HG02870 (cell line): ENCODE measurements at regions not wholly inside any gene's neighbourhood (a gene's known extent, or its start where the extent isn't known, plus 50 kb on each side); places are given as distances from the start of the nearest gene placed in this dataset.
"Not testable (repeated sequence)": the region's sequence is repeated elsewhere in the genome, so short reads cannot be mapped to it uniquely, and the experiment has no call there.

Experiments
- ATAC-seq: cut with Tn5 transposase; IDR thresholded peaks from one replicate; pipeline ENCODE4 v1.9.1; 2021; ENCODE audit warnings: mild to moderate bottlenecking, moderate library complexity; ENCODE audit not compliant: unreplicated experiment

DNA sequence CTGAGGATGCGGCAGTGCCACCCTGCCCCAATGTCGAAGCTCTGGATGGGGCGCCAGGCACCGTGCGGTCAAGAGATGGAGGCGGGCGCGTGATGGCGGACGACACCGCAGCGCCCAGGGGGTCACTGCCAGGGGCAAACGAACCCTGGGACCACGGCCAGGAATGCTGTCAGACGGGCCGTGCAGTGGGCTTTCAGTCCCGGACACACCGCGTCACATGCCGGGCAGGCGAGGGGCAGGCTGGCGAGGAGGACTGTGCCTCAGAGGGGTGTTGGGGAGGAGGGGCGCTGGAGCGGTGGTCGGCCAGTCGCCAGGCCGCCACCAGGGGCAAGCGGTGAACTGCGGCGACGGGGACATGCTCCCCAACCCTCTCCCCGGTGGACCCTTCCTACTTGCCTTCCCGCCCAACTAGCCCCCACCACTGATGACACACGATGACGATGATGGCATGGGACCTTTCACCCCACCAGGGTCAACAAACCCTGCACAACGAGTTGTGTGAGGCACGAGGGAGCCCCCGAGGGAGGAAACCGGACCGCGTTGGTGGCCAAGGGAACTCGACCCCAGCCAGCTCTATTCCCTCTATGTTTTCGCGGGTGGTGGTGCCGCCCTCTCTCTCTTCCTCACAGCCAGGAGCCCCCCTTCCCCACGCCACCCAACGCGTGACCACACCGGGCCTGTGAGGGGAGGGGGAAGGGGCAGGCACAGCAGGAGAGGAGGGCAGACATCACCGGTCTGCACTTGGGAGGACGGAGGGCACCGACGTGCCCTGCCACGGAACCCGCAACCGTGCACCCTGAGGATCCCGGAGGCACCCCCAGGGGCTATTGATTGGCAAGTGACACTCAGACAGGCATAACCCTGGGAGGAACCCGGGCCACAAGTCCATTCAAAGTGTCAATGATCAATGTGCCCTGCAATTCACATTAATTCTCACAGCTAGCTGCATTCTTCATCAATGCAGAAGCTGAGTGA lies 1960.9 kb upstream of the DEFB115 start:
- no peak for ATAC-seq

DNA sequence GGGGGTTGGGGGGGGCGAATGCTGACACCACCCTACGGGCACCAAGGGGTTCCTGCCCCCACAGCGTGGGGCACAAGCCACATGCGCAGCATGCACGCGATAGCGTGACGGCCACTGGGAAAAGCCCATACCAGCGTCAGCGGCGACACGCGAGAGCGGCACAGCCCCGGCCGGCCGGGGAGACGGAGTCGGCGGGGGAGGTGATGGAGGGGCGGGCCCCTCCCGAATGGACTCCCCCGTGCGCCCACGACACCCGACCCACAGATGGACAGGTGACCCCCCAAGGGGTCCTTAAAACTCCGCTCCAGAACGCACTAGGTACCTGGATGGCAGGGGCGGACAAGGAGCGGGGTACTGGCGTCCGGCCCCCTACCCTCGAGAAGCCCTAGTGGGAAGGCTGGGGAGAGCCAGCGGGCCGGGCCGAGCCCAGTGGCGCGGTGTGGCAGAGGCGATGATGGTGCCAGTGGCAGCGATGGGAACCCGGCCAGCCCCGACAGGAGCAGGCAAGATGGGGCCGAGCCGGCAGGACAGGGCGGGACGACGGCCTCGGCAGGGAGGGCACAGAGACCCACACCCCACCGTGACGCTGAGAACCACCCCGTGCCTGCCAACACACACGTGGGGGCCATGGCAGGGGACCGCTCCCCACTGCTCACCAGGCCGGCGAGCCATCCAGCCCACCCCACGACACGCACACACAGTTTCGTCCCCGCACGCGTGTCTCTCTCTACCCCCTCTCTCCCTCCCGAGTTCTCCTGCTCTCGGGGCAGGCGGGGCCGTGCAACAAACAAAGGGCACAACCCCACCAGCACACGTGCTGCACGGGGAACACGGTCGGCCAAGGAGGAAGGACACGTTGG lies 1959.8 kb upstream of the DEFB115 start:
- no peak for ATAC-seq

DNA sequence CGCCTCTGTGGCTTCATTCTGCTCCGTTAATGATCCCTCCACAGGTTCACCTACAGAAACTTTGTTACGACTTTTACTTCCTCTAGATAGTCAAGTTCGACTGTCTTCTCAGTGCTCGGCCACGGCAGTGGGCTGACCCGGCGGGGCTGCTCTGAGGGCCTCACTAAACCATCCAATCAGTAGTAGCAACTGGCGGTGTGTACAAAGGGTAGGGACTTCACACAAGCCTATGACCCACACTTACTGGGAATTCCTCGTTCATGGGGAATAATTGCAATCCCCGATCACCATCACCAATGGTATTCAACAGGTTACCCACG lies 1959.2 kb upstream of the DEFB115 start:
- ATAC-seq = no peak

DNA sequence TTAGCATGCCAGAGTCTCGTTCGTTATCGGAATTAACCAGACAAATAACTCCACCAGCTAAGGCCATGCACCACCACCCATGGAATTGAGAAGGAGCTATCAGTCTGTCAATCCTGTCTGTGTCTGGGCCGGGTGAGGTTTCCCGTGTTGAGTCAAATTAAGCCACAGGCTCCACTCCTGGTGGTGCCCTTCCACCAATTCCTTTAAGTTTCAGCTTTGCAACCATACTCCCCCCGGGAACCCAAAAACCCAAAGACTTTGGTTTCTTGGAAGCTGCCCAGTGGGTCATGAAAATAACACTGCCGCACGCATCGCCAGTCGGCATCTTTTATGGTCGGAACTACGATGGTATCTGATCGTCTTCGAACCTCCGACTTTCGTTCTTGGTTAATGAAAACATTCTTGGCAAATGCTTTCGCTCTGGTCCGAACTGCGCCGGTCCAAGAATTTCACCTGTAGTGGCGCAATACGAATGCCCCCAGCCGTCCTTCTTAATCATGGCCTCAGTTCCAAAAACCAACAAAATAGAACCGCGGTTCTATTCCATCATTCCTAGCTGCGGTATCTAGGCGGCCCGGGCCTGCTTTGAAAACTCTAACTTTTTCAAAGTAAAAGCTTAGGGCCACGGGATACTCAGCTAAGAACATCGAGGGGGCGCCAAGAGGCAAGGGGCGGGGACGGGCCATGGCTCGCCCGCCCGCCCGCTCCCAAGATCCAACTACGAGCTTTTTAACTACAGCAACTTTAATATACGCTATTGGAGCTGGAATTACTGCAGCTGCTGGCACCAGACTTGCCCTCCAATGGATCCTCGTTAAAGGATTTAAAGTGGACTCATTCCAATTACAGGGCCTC lies 1958.5 kb upstream of the DEFB115 start:
- no peak for ATAC-seq

DNA sequence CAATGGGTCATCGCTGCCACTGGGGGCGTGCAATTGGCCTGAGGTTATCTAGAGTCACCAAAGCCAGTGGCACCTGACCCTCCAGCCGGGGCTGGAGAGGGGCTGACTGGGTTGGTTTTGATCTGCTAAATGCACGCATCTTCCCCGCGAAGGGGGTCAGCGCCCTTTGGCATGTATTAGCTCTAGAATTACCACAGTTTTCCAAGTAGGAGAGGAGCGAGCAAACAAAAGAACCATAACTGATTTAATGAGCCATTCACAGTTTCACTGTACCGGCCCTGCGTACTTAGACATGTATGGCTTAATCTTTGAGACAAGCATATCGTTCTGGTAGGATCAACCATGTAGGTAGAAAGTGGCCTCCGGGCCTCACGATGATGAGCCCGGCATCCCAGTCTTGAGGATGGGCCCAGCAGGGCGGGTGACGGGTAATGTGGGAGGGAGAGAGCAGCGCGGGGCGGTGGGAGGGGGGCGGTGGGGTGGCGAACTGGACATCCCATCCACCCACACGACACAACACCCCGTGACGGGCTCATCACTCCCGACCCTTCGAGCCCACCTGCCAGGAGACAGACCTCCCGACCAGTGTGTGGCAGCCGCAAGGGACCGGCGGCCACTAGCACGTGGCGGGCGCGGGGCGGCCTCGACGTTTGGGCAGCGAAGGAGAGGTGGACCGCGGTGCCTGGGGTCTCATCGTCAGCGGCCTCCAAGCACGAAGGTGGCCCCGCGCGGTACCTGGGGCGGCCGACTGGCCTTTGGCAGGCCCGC lies 1957.5 kb upstream of the DEFB115 start:
- ATAC-seq = no peak

DNA sequence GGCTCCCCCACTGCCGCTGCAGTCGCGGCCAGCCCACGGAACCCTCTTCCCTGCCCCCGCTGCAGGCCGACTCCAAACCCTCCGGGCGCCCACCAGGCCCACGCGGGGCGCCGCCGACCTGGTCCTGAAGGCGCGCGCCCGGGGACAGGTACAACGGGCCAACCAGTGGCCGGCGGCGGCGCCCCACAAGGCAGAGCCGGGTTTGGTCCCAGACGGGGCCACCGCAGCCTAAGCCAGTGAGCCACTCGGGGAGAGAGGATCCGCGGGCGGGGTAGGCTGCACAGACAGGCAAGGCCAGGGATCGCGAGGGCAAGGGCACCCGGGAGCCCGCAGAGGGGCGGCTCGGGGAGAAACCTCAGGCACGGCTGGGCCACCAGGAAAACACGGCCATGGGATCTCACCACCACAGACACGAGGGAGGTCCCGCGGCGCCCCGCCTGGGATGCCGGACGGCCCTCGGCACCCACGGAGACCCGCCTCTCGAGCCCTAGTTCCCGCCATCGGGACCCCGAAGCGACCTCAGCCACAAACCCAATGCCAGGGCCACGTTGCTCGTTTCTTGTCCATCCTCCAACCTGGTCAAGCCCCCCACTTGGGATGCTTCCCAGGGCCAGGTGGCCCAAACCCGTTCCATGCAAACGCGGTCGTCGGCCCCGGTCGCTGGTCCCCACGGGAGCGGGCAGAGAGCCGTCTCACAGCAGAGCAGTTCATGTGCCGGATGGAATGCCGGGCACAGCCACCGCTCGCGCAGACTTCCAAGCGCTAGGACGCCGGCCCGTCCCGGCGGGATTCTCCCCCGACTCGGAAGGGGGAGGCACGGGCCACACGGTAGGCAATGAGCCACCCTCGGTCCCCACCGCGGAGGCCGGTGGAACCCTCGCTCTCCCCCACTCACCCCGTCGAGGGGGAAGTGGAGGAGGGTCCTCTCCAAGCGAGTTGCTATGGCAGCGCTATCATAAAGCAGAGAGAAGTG lies 1956.6 kb upstream of the DEFB115 start:
- no peak for ATAC-seq

DNA sequence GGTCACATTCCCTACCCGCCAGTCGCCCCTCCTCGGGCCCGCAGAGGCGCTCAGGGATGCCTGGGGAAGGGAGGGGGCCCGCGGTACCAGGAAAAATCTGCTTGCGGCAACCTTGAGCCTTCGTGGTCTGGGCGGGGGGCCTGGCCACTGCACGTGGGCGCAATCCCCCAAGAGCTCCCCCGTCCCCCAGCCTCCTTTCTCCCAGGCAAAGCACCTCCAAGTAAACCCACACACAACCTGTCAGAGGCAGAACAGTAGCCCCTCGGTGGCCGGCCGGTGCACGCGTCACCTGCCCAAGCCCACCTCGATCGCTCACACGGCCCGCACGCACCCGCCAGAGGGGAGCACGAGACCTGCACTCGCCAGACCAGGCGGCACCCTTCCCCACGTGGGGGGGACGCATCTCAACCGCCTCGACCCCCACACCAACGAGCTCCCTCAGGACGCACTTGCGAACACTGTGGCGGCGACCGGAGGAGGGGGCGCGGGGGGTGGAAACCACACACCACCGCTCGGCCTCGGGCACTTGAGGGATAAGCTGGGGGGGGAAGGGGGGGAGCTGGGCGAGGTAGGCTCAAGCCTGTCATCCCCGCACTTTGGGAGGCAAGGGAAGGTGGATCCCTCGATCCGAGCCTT lies 1955.7 kb upstream of the DEFB115 start:
- no peak for ATAC-seq

DNA sequence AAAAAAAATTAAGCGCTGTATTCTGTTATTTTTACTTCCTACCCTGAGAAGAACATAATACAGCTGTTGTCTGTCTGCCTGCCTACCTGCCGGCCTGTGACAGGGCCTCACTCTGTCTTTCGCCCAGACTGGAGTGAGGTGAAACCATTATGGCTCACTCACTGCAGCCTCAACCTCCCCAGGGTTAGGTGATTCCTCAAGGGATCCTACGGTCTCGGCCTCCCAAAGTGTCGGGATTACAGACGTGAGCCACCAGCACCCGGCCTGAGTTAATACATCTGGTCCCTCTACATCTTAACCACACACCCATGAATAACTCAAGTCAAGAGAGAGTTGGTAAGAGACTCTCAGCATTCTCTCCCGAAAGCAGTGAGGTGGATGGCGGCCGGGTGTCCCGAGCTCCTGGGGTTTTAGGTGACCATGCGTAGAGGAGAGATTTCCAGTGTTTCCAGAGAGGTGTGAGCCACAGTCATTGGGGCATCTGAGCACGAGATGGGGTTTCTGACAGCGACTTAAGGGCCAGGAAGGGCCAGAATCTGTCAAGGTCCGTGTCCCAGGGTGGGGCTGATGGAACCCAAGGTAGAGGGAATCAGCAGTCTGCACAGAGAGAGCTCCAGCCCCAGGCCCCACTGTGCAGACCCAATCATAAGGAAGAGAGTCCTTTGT lies 1954.4 kb upstream of the DEFB115 start:
- ATAC-seq = no peak

DNA sequence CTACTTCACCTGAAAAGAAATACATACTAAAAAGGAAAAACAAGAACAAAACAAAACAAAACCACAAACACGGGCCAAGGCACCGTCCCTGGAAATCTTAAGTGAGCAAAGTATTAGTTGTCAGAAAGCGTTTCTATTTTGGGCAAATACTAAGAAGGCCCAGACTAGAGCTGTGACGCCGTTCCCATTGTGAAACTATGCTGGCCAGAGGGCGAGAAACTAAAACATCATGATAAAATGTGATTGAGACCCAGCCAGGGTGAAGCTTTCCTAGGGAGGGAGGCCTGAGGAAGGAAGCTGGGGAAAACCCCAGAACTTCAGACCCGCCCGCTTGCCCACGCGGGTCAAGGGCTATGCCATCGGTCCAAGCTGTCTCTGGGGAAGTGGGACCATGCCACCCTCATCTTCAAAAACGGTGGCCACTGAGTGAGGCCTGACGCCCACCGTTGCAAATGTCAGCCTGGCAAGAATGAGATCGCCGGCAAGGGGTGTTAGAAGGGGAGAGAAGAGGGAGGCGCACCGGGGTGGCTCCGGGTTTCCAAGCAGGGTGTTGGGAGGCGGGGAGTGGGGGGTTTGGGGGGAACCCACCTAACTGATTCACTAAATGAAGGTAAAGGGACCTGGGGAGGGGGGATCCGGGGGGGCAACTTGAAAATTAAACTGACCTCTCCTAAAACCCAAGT lies 1950.9 kb upstream of the DEFB115 start:
- no peak for ATAC-seq

DNA sequence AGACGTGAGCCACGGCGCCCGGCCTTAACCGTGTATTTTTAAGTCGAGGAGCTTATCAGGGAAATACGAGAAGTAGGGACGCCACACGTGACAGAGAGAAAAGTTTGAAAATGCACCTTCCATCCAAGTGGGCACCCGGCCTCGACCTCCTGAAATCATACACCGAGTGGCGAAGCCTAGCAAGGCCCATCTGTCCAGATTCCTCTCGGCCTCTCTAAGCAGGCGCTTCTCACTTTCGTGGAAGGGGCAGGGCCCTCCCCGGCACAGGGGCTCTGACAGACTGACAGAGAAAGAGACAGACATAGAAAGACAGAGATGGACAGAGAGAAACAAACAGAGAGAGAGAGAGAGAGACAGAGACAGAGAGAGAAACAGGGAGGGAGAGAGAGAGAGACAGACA lies 1950.0 kb upstream of the DEFB115 start:
- not testable (repeated sequence) for ATAC-seq

DNA sequence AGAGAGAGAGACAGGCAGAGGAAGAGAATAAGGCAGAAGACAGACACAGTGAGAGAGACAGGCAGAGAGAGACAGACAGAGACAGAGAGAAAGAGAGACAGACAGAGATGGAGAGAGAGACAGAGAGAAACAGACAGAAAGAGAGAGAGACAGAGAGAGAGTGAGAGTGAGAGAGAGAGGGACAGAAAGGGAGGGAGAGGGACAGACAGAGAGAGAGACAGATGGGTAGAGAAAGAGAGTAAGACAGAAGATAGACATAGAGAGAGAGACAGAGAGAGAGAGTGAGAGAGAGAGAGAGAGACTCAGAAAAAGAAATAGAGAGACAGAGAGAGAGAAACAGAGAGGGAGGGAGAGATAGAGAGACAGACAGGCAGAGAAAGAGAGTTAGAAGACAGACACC lies 1948.5 kb upstream of the DEFB115 start:
- not testable (repeated sequence) for ATAC-seq

DNA sequence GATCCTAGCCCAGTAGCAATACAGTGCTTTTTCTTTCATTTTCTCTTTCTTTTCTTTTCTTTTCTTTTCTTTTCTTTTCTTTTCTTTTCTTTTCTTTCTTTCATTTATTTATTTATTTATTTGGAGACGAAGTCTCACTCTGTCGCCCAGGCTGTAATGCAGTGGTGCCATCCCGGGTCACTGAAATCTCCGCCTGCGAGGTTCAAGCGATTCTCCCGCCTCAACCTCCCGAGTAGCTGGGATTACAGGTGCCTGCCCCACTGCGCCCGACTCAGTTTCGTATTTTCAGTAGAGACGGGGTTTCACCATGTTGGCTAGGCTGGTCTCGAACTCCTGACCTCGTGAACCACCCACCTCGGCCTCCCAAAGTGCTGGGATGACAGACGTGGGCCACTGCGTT lies 1948.0 kb upstream of the DEFB115 start:
- ATAC-seq = not testable (repeated sequence)

DNA sequence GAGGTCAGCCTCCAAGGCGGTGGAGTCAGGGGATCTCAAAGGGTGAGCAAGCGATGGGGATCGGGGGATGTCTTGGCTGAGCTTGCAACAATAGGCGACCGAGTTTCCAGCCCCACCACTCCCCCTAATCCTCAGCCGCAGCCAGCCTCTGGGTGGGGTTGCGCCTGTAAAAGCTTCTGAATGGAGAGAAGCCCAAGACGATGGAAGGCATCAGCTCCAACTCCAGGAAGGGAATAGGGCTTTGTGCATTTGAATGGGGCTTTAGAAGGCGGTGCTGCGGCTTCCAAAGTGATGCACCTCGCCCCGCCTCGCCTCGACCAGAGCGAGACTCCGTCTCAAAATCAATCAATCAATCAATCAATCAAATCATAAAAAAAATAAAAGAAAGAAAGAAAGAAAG lies 1946.4 kb upstream of the DEFB115 start:
- ATAC-seq = not testable (repeated sequence)

DNA sequence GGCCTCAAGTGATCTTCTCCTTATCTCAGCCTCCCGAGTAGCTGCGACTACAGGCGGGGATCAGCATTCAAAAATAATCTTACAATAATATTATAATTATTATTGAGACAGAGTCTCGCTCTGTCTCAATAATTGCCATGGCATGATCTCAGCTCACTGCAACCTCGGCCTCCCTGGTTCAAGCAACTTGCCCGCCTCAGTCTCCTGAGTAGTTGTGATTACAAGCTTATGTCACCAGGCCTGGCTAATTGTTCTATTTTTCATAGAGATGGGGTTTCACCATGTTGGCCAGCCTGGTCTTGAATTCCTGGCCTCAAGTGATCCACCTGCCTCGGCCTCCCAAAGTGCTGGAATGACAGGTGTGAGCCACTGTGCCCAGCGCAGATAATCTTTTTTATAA lies 1944.8 kb upstream of the DEFB115 start:
- ATAC-seq = not testable (repeated sequence)

DNA sequence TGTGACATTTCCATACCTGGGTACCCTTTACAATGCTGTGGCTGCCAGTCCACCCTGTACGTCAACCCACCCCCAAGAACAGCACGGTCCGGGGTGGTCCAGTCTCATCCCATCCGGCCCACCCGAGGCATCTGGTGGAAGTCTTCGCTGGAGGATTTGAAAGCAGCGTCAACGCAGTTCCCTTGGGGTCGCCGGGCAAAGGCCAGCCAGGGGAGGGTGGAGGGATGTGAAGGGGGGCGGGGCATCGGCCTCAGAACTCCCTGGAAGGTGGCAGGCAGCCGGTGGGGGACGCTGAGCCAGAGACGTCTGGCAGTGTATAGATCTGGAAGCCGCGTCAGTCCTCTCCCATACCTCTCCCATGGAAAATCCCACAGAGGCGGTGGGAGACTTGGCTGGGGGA lies 1944.0 kb upstream of the DEFB115 start:
- no peak for ATAC-seq

DNA sequence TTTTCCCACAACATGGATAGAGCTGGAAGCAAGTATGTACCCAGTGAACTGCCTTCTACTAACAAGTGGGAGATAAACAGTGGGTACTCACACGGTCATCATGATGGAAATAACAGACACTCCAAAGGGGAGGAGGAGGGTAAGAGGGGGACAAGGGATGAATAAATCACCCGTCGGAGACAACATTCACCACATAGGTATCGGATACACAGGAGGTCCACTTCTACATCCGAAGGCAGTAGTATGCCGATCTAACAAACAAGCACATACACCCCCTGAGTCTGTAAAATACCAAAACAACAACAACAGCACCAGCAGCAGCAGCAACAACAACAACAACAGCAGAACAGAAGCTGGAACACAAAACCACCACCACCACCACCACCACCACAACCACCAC lies 1943.2 kb upstream of the DEFB115 start:
- no peak for ATAC-seq

DNA sequence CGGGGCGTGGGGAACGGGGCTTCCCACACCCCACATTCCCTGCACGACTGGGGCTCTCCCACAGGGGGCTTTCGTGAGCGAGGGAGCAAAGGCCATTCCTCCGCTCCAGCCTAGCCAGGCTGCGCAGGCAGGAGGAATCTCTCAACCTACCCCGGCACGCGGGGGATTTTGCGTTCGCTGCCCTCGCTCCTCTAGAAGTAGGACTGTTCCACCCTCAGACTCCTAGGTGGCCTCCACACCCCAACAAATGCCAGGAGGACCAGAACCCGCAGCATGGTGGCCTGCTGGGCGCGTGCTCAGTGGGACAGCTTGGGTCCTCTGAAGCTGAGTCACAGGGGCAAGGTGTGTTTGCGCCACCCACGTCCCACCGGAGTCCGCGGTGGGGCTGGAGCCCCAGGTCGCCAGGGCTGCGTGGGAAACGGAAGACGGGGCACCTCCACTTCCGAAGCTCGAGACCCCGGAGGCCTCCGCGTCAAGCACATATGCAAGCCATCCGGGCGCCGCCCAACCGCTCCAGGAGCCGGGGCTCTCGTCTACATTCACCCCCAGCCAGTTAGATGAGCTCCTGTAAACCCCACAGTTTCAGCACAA lies 1938.5 kb upstream of the DEFB115 start:
- ATAC-seq = no peak
